Inferior parietal cortex (tissue), 1 donor: ENCODE measurements at regions not wholly inside any gene's neighbourhood (a gene's known extent, or its start where the extent isn't known, plus 50 kb on each side); places are given as distances from the start of the nearest gene placed in this dataset.

Experiments used
- DNase-seq: peaks from one replicate; pipeline ENCODE4 v3.0.0-alpha.2; 2016; ENCODE audit errors: extremely low spot score

DNA sequence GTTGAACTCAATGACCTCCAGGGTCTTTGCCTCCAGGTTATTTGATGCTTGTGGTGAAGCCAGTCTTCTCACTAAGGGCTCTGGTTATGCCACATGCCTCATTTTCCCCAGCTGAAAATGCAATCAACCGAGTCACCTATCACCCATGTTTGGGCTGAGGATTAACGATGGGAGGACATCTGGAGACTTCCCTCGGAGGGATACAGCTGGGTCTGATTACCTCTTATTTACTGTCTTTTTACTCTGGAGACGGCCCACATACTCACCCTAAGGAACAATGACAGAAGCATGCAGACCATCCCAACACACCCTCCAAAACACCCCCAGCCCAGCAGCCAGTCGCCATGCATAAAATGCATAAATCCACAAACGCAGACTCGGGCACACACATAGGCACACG is 187.4 kb downstream of the OPA1 start:
- DNase-seq = no peak

DNA sequence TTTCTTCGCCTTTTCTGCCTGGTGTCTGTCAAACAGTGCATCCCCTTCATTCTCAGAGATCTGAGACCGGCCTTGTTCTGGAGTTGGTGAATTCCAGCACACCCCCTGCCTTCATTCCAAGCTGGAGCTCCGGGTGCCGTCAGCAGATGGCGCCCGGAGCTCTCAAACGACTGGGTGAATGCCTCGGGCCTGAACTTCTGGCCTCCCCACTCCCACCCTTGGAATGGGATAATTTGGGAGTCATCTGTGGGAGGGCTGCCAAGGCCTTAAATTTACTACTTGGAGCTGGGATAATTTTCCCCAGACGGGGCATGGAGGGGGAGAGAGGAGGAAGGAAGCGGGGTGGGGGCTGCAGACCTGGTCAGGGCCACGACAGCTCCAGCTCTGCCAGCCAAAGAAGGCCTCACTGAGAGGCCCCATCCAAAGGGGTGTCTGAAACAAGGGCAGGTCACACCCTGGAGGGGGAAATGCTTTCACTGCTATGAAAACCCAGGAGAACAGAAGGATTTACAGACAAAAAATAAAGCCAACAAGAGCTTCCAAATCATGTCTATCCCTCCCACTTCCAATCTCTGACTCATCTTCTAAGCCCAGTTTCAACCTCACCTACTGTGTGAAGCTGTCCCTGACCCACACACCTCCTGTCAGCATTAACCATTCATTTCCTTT is 187.9 kb downstream of the OPA1 start:
- DNase-seq = peak; percentile 69

GRCh38 chr3:193782276-193782647 is 189.3 kb downstream of the OPA1 start:
- DNase-seq = no peak

GRCh38 chr3:193782747-193783146 is 189.7 kb downstream of the OPA1 start:
- DNase-seq = no peak

GRCh38 chr3:193783166-193783896 is 190.3 kb downstream of the OPA1 start:
- DNase-seq = no peak

- no peak for DNase-seq
Measured at GRCh38 chr3:193784822-193785221, 191.8 kb downstream of the OPA1 start.

DNA sequence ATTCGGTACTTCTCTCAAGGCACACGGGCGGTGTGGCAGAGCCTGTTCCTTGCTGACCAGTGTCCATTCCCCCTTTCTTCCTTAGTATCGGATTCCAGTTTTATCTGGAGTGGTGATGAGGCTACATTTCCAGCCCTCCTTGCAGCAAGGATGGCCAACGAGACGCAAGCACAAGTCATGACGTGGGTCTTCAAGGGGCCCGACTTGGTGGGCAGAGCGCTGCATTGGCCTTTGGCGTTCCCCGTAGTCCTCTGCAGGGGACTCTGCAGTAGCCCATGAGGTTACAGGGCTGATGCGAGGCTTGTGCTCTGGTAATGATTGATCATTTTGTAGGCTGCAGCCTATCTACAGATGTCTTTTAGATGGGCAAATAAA is 194.5 kb downstream of the OPA1 start:
- DNase-seq = no peak

GRCh38 chr3:193788189-193788991 is 195.4 kb downstream of the OPA1 start:
- DNase-seq = peak; percentile 70

GRCh38 chr3:193789455-193789854 is 196.4 kb downstream of the OPA1 start:
- DNase-seq = no peak

DNA sequence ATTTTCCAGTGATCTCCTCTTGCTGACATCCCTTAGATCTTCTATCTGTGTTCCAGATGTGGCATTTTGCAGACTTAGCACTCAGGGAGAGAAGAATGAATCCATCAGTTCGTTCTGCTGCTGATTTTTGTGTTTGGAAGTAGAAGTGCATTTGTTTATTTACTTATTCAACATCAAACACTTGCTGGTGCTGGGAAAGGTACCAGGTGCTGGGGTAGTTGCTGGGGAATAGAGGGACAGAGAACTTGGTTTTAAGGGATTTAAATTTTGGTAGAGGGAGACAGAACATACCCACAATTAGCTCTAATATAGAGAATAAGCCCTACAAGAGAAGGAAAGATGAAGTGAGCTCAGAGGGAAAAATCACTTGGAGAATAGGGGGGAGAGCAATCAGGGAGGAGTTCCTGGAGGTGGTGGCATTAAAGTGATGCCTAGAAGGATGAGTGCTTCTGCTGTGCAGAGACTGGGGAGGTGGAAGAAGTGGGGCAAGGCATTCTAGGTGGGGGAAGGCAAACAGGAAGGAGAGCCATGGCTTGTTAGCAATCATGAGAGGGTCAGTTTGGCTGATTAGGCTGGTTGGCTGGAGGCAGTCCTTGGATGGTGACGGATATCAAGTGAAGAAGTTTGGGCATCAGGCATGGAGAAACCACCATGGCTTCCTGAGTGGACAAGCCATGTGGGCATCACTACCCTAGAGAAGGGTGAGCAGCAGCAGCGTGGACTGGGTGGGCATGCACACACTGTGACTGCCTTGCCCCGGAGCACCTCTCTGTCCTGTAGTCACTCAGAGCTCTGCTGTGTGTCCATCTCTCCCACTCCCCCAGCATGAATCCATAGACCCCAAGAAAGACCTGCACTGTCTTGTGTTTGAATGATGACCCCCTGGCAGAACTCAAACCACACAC is 197.3 kb downstream of the OPA1 start:
- no peak for DNase-seq

GRCh38 chr3:193791041-193792032 is 198.3 kb downstream of the OPA1 start:
- no peak for DNase-seq

GRCh38 chr3:193793123-193793522 is 200.1 kb downstream of the OPA1 start:
- no peak for DNase-seq

- no peak for DNase-seq
Measured at GRCh38 chr3:193794002-193794881, 201.2 kb downstream of the OPA1 start.

- DNase-seq = no peak
Measured at GRCh38 chr3:193795062-193795690, 202.2 kb downstream of the OPA1 start.

DNA sequence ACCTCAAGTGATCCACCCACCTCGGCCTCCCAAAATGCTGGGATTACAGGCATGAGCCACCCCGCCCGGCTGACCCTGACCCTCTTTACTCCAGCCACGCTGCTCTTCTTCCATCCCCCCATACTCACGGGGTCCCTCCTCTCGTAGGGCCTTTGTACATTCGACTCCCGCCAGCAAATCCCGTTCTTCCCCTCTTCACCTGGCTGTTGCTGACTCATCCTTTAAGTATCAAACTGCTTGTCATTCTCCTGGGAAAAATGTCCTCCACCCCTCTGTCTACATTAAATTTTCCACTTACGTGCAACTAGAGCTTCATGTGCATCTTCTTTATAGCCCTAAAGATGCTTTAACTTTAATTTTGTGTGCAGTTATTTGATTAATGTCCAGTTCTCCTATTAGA is 203.1 kb downstream of the OPA1 start:
- DNase-seq = no peak

- no peak for DNase-seq
Measured at GRCh38 chr3:193797566-193797965, 204.6 kb downstream of the OPA1 start.

DNA sequence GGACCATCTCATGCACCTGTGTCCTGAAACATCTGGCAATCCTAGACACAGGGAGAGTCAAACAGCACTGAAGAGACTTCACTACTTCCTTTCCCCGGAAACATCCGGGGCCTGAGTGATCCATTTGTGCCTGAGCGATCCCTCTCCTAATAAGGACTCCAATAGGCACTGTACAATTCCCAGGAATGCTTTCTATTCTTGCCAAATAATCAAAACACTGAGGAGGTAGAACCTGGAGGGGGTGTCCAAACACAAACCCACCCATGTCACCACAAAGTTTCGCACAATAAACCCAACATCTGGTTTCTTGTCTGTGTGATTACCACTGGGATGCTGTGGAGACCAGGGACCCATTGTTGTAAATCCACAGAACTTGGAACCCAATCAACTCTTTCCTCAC is 205.0 kb downstream of the OPA1 start:
- no peak for DNase-seq

GRCh38 chr3:193800138-193801043 is 207.4 kb downstream of the OPA1 start:
- DNase-seq = no peak
